ENCODE measurements at regions not wholly inside any gene's neighbourhood (a gene's known extent, or its start where the extent isn't known, plus 50 kb on each side); places are given as distances from the start of the nearest gene placed in this dataset.

DNA sequence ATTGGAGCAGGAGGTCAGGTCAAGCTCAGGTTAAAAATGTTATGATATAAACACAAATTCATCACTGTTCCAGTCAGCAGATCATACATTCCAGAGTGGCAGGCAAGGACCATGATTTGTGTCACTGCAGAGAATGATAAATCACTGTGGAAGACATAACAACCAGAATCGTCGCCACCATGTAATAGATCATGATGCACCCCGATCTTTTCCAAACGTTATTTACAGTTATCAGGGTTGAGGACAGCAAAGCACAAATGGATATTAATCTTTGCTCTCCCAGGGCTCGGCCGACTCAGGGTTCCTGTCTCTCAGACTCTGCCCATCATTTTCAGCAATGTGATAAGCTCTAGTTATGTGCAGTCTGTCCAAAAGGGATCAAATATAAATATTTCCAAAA lies 122.7 kb downstream of the ZBTB18 start:
- no peak overlapping the region for H3K4me3 ChIP-seq (IDR thresholded peaks at IDR 0.05; ENCODE audit: insufficient read depth, low read depth, low read length)
- H2AFZ ChIP-seq (ENCODE audit: low read depth), result no peak overlapping the region
- H3K27me3 ChIP-seq (ENCODE audit: insufficient read depth, low read depth), result no peaks in the 10 kb centered on the region
- H3K79me2 ChIP-seq (ENCODE audit: insufficient read depth, low read depth), result no peaks in the 10 kb centered on the region
- no peak overlapping the region for H3K4me2 ChIP-seq
- no peak for TF ChIP-seq CTCF (conservative IDR thresholded peaks at IDR 0.05; ENCODE audit: low read depth, low read length)
- H3K27ac ChIP-seq, result no peak overlapping the region
- no peaks in the 10 kb centered on the region for H4K20me1 ChIP-seq (ENCODE audit: insufficient read depth)
- no peaks in the 10 kb centered on the region for H3K4me1 ChIP-seq (ENCODE audit: low read depth, poor library complexity, severe bottlenecking)
- no peak overlapping the region for H3K9ac ChIP-seq
- no peaks in the 10 kb centered on the region for H3K36me3 ChIP-seq (ENCODE audit: insufficient read depth)

GRCh38 chr1:244174922-244175521 lies 123.9 kb downstream of the ZBTB18 start:
- Histone ChIP-seq H3K27ac (no peak overlapping the region), H2AFZ (ENCODE audit: low read depth) (no peak overlapping the region), H3K79me2 (ENCODE audit: insufficient read depth, low read depth) (no peaks in the 10 kb centered on the region), H3K4me2 (no peak overlapping the region), H3K27me3 (ENCODE audit: insufficient read depth, low read depth) (no peaks in the 10 kb centered on the region), H4K20me1 (ENCODE audit: insufficient read depth) (no peaks in the 10 kb centered on the region), H3K9ac (no peak overlapping the region), H3K36me3 (ENCODE audit: insufficient read depth) (no peaks in the 10 kb centered on the region), H3K4me1 (ENCODE audit: low read depth, poor library complexity, severe bottlenecking) (no peaks in the 10 kb centered on the region), H3K4me3 (IDR thresholded peaks at IDR 0.05; ENCODE audit: insufficient read depth, low read depth, low read length) (no peak overlapping the region)
- no peak for TF ChIP-seq CTCF (conservative IDR thresholded peaks at IDR 0.05; ENCODE audit: low read depth, low read length)

GRCh38 chr1:244176201-244176600 lies 125.1 kb downstream of the ZBTB18 start:
- Histone ChIP-seq H3K4me3 (IDR thresholded peaks at IDR 0.05; ENCODE audit: insufficient read depth, low read depth, low read length) (no peak overlapping the region), H3K36me3 (ENCODE audit: insufficient read depth) (no peaks in the 10 kb centered on the region), H2AFZ (ENCODE audit: low read depth) (no peak overlapping the region), H3K9ac (no peak overlapping the region), H4K20me1 (ENCODE audit: insufficient read depth) (no peaks in the 10 kb centered on the region), H3K4me1 (ENCODE audit: low read depth, poor library complexity, severe bottlenecking) (no peaks in the 10 kb centered on the region), H3K27ac (no peak overlapping the region), H3K27me3 (ENCODE audit: insufficient read depth, low read depth) (no peaks in the 10 kb centered on the region), H3K4me2 (no peak overlapping the region), H3K79me2 (ENCODE audit: insufficient read depth, low read depth) (no peaks in the 10 kb centered on the region)
- TF ChIP-seq CTCF (conservative IDR thresholded peaks at IDR 0.05; ENCODE audit: low read depth, low read length), result no peak

GRCh38 chr1:244180256-244180655 lies 129.2 kb downstream of the ZBTB18 start:
- no peak for TF ChIP-seq CTCF (conservative IDR thresholded peaks at IDR 0.05; ENCODE audit: low read depth, low read length)
- no peak overlapping the region for H2AFZ ChIP-seq (ENCODE audit: low read depth)
- no peaks in the 10 kb centered on the region for H3K36me3 ChIP-seq (ENCODE audit: insufficient read depth)
- H3K4me1 ChIP-seq (ENCODE audit: low read depth, poor library complexity, severe bottlenecking), result no peaks in the 10 kb centered on the region
- H3K4me2 ChIP-seq, result no peak overlapping the region
- no peaks in the 10 kb centered on the region for H4K20me1 ChIP-seq (ENCODE audit: insufficient read depth)
- H3K79me2 ChIP-seq (ENCODE audit: insufficient read depth, low read depth), result no peaks in the 10 kb centered on the region
- no peak overlapping the region for H3K4me3 ChIP-seq (IDR thresholded peaks at IDR 0.05; ENCODE audit: insufficient read depth, low read depth, low read length)
- no peaks in the 10 kb centered on the region for H3K27me3 ChIP-seq (ENCODE audit: insufficient read depth, low read depth)
- H3K27ac ChIP-seq, result no peak overlapping the region
- no peak overlapping the region for H3K9ac ChIP-seq
